Endodermal cell (in vitro differentiated cells): ENCODE measurements at regions not wholly inside any gene's neighbourhood (a gene's known extent, or its start where the extent isn't known, plus 50 kb on each side); places are given as distances from the start of the nearest gene placed in this dataset.

Source experiments
- DNase-seq: peaks from one replicate; pipeline ENCODE4 v3.0.0-alpha.2; 2017
- H3K27ac ChIP-seq: 2 replicates; pipeline ENCODE4 v1.5.1; 2013; ENCODE audit warnings: mild to moderate bottlenecking, low read depth, low read length, moderate library complexity
- H3K27me3 ChIP-seq: 2 replicates; pipeline ENCODE4 v1.6.1; 2013; ENCODE audit warnings: mild to moderate bottlenecking, low read length, moderate library complexity; ENCODE audit not compliant: insufficient read depth, control insufficient read depth, poor library complexity, severe bottlenecking
- H3K36me3 ChIP-seq: 2 replicates; pipeline ENCODE4 v1.7.0; 2013; ENCODE audit warnings: mild to moderate bottlenecking, low read length, moderate library complexity; ENCODE audit not compliant: control insufficient read depth, insufficient read depth
- H3K4me1 ChIP-seq: one replicate; pipeline ENCODE4 v1.7.0; 2013; ENCODE audit warnings: low read length; ENCODE audit not compliant: control insufficient read depth, insufficient read depth
- H3K4me3 ChIP-seq: 2 replicates; pipeline ENCODE4 v1.5.1; 2013; ENCODE audit warnings: mild to moderate bottlenecking, low read length, moderate library complexity
- H3K9ac ChIP-seq: 2 replicates; pipeline ENCODE4 v1.6.1; 2013; ENCODE audit warnings: mild to moderate bottlenecking, low read length, moderate library complexity; ENCODE audit not compliant: poor library complexity, severe bottlenecking; ENCODE audit errors: extremely low read depth
- H3K9me3 ChIP-seq: 2 replicates; pipeline ENCODE4 v1.6.1; 2013; ENCODE audit warnings: mild to moderate bottlenecking, low read length, moderate library complexity; ENCODE audit not compliant: control insufficient read depth
- H3K27ac Mint-ChIP-seq: 2 replicates; pipeline ENCODE4 v1.8.0; 2020; ENCODE audit warnings: mixed read lengths
- H3K27me3 Mint-ChIP-seq: 2 replicates; pipeline ENCODE4 v1.8.0; 2021; ENCODE audit warnings: mild to moderate bottlenecking, mixed read lengths; ENCODE audit not compliant: insufficient read depth
- H3K36me3 Mint-ChIP-seq: 2 replicates; pipeline ENCODE4 v1.8.0; 2020; ENCODE audit warnings: low read depth, mixed read lengths
- H3K4me1 Mint-ChIP-seq: 2 replicates; pipeline ENCODE4 v1.8.0; 2020; ENCODE audit warnings: mixed read lengths
- H3K4me3 Mint-ChIP-seq: 2 replicates; pipeline ENCODE4 v1.8.0; 2020; ENCODE audit warnings: mild to moderate bottlenecking, moderate library complexity, mixed read lengths
- H3K9me3 Mint-ChIP-seq: 2 replicates; pipeline ENCODE4 v1.8.0; 2020; ENCODE audit warnings: mild to moderate bottlenecking, mixed read lengths
- CTCF ChIP-seq: fragments of 200-600 bp; sonication (generic); conservative IDR thresholded peaks from 2 replicates; pipeline ENCODE4 v1.5.0; 2021; ENCODE audit warnings: antibody characterized with exemption, mild to moderate bottlenecking
- WGBS, 2 experiments: methylation state at CpG; one replicate each; pipeline versions ENCODE4 v1.1.5 to v1.1.7; 2013; ENCODE audit warnings: missing lambda C conversion rate in 2 of 2, mixed read lengths in 1 of 2; ENCODE audit not compliant: insufficient coverage in 1 of 2, insufficient read length in 1 of 2; 5-methylcytosine and 5-hydroxymethylcytosine counted together

GRCh38 chr5:56641635-56642260 lies 173.6 kb upstream of the MAP3K1 start:
- no peaks in the 10 kb centered on the region for H3K9me3 Mint-ChIP-seq
- H3K4me1 ChIP-seq: peaks cover 21% of the 10 kb centered on the region
- no peaks in the 10 kb centered on the region for H3K36me3 ChIP-seq
- no peaks in the 10 kb centered on the region for H3K27me3 ChIP-seq
- H3K4me1 Mint-ChIP-seq: peaks cover 52% of the 10 kb centered on the region
- no peaks in the 10 kb centered on the region for H3K36me3 Mint-ChIP-seq
- DNase-seq: no peak
- H3K9ac ChIP-seq: no peak overlapping the region
- no peak overlapping the region for H3K27ac Mint-ChIP-seq
- H3K4me3 Mint-ChIP-seq: no peak overlapping the region
- TF ChIP-seq CTCF: no peak
- no peak overlapping the region for H3K4me3 ChIP-seq
- no peaks in the 10 kb centered on the region for H3K9me3 ChIP-seq
- no peak overlapping the region for H3K27ac ChIP-seq
- 93 to 95% methylated on average over 3 to 8 of the region's 8 CpGs for WGBS, 2 experiments
- no peaks in the 10 kb centered on the region for H3K27me3 Mint-ChIP-seq

GRCh38 chr5:56640763-56641406 lies 174.5 kb upstream of the MAP3K1 start:
- Mint-ChIP-seq H3K36me3 (no peaks in the 10 kb centered on the region), H3K27me3 (no peaks in the 10 kb centered on the region), H3K9me3 (peaks cover 2% of the 10 kb centered on the region), H3K4me1 (peaks cover 58% of the 10 kb centered on the region), H3K27ac (peak overlapping the region; percentile 28), H3K4me3 (no peak overlapping the region)
- H3K27ac ChIP-seq: no peak overlapping the region
- H3K4me3 ChIP-seq: no peak overlapping the region
- H3K9me3 ChIP-seq: no peaks in the 10 kb centered on the region
- H3K27me3 ChIP-seq: no peaks in the 10 kb centered on the region
- no peak overlapping the region for H3K9ac ChIP-seq
- H3K4me1 ChIP-seq: peaks cover 21% of the 10 kb centered on the region
- no peak for DNase-seq
- TF ChIP-seq CTCF: no peak
- H3K36me3 ChIP-seq: no peaks in the 10 kb centered on the region
- WGBS, 2 experiments: 98 to 100% methylated on average over 3 of the region's 3 CpGs

- H3K4me3 Mint-ChIP-seq: no peak overlapping the region
- DNase-seq: no peak
- H3K27ac ChIP-seq: no peak overlapping the region
- H3K9ac ChIP-seq: peak overlapping the region; percentile 85
- no peak for TF ChIP-seq CTCF
- H3K27me3 Mint-ChIP-seq: no peaks in the 10 kb centered on the region
- H3K36me3 ChIP-seq: no peaks in the 10 kb centered on the region
- H3K9me3 ChIP-seq: no peaks in the 10 kb centered on the region
- peaks cover 67% of the 10 kb centered on the region for H3K4me1 Mint-ChIP-seq
- H3K36me3 Mint-ChIP-seq: no peaks in the 10 kb centered on the region
- peaks cover 21% of the 10 kb centered on the region for H3K4me1 ChIP-seq
- H3K27me3 ChIP-seq: no peaks in the 10 kb centered on the region
- 45% methylated on average over 2 of the region's 2 CpGs; no CpG with 5 or more reads in 1 of the 2 experiments for WGBS, 2 experiments
- H3K4me3 ChIP-seq: peak overlapping the region; percentile 19
- peak overlapping the region; percentile 95 for H3K27ac Mint-ChIP-seq
- peaks cover 2% of the 10 kb centered on the region for H3K9me3 Mint-ChIP-seq
Measured at GRCh38 chr5:56639476-56639875, 175.9 kb upstream of the MAP3K1 start.
